DMS153 treated with DMSO at 0.1 percent for 48 hours (cell line): ENCODE measurements at regions not wholly inside any gene's neighbourhood (a gene's known extent, or its start where the extent isn't known, plus 50 kb on each side); places are given as distances from the start of the nearest gene placed in this dataset.

Source experiments
- DNase-seq: peaks from one replicate; lab custom pipeline; 2025; ENCODE audit not compliant: unreplicated experiment; lab: John Stamatoyannopoulos, UW

GRCh38 chr12:93174473-93174872 lies 203.3 kb upstream of the NUDT4 start:
- DNase-seq, result no peak

- DNase-seq, result no peak
These were observed 201.6 kb upstream of the NUDT4 start for GRCh38 chr12:93176165-93176564.

- DNase-seq, result no peak
These were observed 201.1 kb upstream of the NUDT4 start for GRCh38 chr12:93176610-93177126.

- no peak for DNase-seq
These were observed 200.2 kb upstream of the NUDT4 start for GRCh38 chr12:93177208-93178153.

- DNase-seq, result no peak
These were observed 199.4 kb upstream of the NUDT4 start for GRCh38 chr12:93178154-93178878.

GRCh38 chr12:93179792-93180191 lies 197.9 kb upstream of the NUDT4 start:
- no peak for DNase-seq

GRCh38 chr12:93180566-93180965 lies 197.2 kb upstream of the NUDT4 start:
- DNase-seq, result no peak

GRCh38 chr12:93181409-93181965 lies 196.2 kb upstream of the NUDT4 start:
- DNase-seq, result no peak

DNA sequence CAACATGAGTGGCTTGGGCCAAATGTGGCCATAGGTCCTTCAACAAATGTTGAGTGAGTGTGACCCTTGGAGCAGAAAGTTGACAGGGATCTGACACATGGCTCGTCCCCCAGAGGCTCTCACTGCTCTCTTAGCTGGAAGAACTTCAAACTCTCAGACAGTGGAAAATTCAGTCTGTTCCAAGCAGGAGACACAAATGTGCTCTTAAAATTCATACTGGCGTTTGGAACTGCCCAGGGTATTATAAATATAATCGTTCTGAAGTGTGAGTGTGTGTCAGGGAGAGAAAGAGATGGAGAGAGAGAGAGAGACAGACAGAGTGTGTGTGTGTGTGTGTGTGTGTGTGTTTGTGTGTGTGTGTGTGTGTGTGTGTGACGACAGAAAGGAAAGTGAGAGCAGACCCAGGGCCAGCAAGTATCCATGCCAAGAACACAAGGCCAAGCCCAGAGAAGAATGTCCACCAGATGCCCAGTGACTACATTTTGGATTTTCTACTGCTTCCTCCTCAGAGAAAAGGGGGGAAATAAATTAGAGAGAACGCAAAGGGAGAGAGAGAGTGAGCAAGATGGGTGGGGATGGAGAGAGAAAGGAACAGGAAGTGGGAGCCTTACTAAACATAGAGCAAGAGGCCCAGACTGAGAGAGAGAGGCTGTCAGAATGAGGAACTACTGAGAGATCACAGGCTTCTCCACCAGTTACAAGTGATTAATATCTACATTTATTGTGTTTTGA lies 193.6 kb upstream of the NUDT4 start:
- DNase-seq, result no peak

- DNase-seq, result no peak
These were observed 192.9 kb upstream of the NUDT4 start for GRCh38 chr12:93184672-93185368.

GRCh38 chr12:93185369-93185741 lies 192.4 kb upstream of the NUDT4 start:
- DNase-seq, result no peak

GRCh38 chr12:93186131-93186530 lies 191.6 kb upstream of the NUDT4 start:
- no peak for DNase-seq

DNA sequence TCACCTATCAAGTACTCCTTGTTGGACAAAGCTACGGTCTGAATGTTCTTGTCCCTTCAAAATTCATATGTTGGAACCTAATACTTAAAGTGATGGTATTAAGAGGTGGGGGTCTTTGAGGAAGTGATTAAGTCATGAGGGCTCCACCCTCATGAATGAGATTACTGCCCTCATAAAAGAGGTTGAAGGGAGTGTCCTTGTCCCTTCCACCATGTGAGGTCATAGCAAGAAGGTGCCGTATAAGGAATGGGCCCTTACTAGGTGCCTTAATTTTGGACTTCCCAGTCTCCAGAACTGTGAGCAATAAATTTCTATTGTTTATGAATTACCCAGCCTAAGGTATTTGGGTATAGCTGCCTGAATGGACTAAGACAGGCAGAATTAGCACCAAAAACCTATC lies 191.1 kb upstream of the NUDT4 start:
- no peak for DNase-seq

DNA sequence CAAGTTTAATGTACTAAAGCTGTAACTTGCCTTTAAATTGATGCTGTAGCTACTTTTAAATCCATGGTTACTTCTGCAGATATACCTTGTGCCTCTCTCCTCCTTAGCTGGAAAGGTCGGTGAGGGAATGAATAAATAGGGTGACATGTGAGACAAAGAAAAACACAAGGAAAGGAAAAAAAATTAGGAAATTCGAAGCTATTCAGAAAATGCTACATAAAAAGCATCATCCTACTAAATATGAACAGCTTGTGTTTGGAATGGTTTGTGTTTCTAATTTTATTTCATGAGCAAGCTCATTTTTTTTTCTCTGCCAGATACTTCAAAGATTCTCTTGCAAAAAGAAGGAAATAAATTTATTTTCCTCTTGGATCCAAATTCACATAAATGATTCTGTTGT lies 186.3 kb upstream of the NUDT4 start:
- no peak for DNase-seq

GRCh38 chr12:93191956-93192355 lies 185.8 kb upstream of the NUDT4 start:
- no peak for DNase-seq

GRCh38 chr12:93192878-93193277 lies 184.8 kb upstream of the NUDT4 start:
- DNase-seq, result no peak

DNA sequence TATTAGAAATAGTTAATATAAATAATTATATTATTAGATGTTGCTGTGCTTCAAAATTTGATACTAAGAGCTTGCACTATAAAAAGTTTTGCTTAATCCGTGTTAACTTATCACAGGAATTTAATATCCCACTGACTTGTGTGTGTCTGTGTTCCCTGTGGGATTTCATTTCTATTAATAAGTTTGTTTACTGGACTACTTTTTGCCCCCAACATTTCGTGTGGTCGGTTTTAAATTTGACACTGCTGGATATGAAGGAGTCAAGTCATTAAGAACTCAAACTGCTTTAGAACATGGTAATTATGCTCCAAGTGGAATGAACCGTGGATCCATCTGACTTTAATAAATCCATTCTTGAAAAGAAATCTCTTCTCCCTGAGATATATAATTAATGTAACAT lies 182.2 kb upstream of the NUDT4 start:
- no peak for DNase-seq

DNA sequence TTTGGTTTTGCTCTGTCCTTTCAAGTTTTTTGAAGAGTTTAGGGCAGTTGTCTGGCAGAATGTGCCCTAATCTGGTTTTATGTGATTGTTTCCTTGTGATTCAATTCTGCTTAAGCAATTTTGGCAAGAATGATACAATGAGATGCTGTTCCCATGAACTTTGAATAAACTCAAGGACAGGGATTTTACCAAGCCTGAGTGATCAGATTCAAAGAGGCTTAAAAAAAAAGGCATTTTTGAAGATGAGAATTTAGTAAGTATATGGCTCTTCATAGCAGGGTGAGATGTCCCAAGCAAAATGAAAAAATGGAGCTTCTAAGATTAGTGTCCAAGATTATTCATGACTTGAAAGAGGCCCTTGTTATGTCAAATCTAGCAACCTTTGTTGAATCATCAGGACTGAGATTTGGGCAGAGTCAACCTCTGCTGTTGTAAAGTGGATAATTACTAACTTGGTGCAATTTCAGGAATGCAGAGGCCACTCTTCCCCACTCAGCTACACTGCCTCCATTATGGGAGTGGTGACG lies 180.6 kb upstream of the NUDT4 start:
- DNase-seq, result no peak

- no peak for DNase-seq
These were observed 179.6 kb upstream of the NUDT4 start for GRCh38 chr12:93198086-93198485.

GRCh38 chr12:93199831-93200236 lies 177.9 kb upstream of the NUDT4 start:
- DNase-seq, result no peak
